GM12878 (cell line): ENCODE measurements at regions not wholly inside any gene's neighbourhood (a gene's known extent, or its start where the extent isn't known, plus 50 kb on each side); places are given as distances from the start of the nearest gene placed in this dataset.

Experiments used
- CBX5 ChIP-seq: sonication (generic); IDR thresholded peaks from 2 replicates; pipeline ENCODE4 v1.6.1; 2016; ENCODE audit warnings: low read depth, moderate library complexity, mild to moderate bottlenecking, inconsistent platforms
- FOXM1 ChIP-seq: IDR thresholded peaks from 2 replicates; pipeline ENCODE4 v1.6.1; 2012; ENCODE audit warnings: low read depth, mild to moderate bottlenecking, inconsistent platforms, low read length, moderate library complexity
- NR2C2 ChIP-seq: IDR thresholded peaks from 2 replicates; pipeline ENCODE4 v1.6.1; 2011; ENCODE audit warnings: borderline replicate concordance, low read depth; ENCODE audit not compliant: control insufficient read depth, insufficient read length
- PAX5 ChIP-seq: IDR thresholded peaks from 2 replicates; pipeline ENCODE4 v1.6.1; 2011; ENCODE audit warnings: low read depth, low read length, borderline replicate concordance
- RB1 ChIP-seq: fragments of 450-650 bp; formaldehyde crosslinking; IDR thresholded peaks from 2 replicates; pipeline ENCODE4 v1.6.1; 2017; ENCODE audit warnings: mild to moderate bottlenecking, borderline replicate concordance
- ZNF384 ChIP-seq: IDR thresholded peaks from 2 replicates; pipeline ENCODE4 v1.6.1; 2012; ENCODE audit warnings: low read depth, mild to moderate bottlenecking, low read length, improper control_type of control experiment, borderline replicate concordance
- TF ChIP-seq, protein P1 (sequence below): IDR thresholded peaks from 2 replicates; pipeline ENCODE4 v1.6.1; 2012; ENCODE audit warnings: mild to moderate bottlenecking, low read depth, low read length
- TF ChIP-seq, protein P2 (sequence below): IDR thresholded peaks from 2 replicates; pipeline ENCODE4 v1.6.1; 2012; ENCODE audit warnings: low read depth, low read length, improper control_type of control experiment
- TF ChIP-seq, protein P3 (sequence below), 3 experiments: IDR thresholded peaks in 2 of 3; conservative IDR thresholded peaks in 1 of 3; 2 replicates each; pipeline ENCODE4 v1.5.1; 2011; ENCODE audit warnings: low read depth in 3 of 3, low read length in 3 of 3, mild to moderate bottlenecking in 3 of 3, control low read depth in 2 of 3, moderate library complexity in 2 of 3, inconsistent platforms in 1 of 3, mixed read lengths in 1 of 3; ENCODE audit not compliant: control insufficient read depth in 2 of 3, insufficient read depth in 1 of 3; ENCODE audit errors: extremely low read depth in 1 of 3
- TF ChIP-seq, protein P4 (sequence below): IDR thresholded peaks from 2 replicates; pipeline ENCODE4 v1.6.1; 2012; ENCODE audit warnings: low read depth, low read length, improper control_type of control experiment
- TF ChIP-seq, protein P5 (sequence below): IDR thresholded peaks from 2 replicates; pipeline ENCODE4 v1.6.1; 2012; ENCODE audit warnings: low read length, inconsistent platforms
- TF ChIP-seq, protein P6 (sequence below): fragments of 450-650 bp; IDR thresholded peaks from 2 replicates; pipeline ENCODE4 v1.6.1; 2017; ENCODE audit warnings: mild to moderate bottlenecking, moderate library complexity

DNA sequence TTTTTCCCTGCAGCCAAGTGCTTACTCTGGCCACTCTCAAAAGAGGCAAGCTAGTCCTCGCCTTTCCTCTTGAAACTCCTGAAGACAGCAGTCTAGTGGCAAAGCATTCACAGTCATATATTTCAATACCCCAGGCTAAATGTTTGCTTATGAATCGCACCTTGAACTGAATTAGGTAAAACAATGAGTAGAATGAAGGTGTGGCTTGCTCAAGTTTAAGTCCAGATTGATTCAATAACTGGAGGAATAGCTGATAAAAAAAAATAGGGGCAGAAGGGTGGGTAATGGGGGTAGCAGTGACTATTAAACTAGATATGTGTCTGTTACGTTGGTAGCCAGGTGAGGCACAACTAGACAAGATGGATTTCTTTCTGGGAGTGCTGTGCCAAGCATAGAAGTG is 88.2 kb upstream of the EPB41L3 start:
- TF ChIP-seq, protein P1, sequence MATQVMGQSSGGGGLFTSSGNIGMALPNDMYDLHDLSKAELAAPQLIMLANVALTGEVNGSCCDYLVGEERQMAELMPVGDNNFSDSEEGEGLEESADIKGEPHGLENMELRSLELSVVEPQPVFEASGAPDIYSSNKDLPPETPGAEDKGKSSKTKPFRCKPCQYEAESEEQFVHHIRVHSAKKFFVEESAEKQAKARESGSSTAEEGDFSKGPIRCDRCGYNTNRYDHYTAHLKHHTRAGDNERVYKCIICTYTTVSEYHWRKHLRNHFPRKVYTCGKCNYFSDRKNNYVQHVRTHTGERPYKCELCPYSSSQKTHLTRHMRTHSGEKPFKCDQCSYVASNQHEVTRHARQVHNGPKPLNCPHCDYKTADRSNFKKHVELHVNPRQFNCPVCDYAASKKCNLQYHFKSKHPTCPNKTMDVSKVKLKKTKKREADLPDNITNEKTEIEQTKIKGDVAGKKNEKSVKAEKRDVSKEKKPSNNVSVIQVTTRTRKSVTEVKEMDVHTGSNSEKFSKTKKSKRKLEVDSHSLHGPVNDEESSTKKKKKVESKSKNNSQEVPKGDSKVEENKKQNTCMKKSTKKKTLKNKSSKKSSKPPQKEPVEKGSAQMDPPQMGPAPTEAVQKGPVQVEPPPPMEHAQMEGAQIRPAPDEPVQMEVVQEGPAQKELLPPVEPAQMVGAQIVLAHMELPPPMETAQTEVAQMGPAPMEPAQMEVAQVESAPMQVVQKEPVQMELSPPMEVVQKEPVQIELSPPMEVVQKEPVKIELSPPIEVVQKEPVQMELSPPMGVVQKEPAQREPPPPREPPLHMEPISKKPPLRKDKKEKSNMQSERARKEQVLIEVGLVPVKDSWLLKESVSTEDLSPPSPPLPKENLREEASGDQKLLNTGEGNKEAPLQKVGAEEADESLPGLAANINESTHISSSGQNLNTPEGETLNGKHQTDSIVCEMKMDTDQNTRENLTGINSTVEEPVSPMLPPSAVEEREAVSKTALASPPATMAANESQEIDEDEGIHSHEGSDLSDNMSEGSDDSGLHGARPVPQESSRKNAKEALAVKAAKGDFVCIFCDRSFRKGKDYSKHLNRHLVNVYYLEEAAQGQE: no peak
- TF ChIP-seq, protein P2, sequence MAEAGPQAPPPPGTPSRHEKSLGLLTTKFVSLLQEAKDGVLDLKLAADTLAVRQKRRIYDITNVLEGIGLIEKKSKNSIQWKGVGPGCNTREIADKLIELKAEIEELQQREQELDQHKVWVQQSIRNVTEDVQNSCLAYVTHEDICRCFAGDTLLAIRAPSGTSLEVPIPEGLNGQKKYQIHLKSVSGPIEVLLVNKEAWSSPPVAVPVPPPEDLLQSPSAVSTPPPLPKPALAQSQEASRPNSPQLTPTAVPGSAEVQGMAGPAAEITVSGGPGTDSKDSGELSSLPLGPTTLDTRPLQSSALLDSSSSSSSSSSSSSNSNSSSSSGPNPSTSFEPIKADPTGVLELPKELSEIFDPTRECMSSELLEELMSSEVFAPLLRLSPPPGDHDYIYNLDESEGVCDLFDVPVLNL: no peak
- TF ChIP-seq, protein P3, sequence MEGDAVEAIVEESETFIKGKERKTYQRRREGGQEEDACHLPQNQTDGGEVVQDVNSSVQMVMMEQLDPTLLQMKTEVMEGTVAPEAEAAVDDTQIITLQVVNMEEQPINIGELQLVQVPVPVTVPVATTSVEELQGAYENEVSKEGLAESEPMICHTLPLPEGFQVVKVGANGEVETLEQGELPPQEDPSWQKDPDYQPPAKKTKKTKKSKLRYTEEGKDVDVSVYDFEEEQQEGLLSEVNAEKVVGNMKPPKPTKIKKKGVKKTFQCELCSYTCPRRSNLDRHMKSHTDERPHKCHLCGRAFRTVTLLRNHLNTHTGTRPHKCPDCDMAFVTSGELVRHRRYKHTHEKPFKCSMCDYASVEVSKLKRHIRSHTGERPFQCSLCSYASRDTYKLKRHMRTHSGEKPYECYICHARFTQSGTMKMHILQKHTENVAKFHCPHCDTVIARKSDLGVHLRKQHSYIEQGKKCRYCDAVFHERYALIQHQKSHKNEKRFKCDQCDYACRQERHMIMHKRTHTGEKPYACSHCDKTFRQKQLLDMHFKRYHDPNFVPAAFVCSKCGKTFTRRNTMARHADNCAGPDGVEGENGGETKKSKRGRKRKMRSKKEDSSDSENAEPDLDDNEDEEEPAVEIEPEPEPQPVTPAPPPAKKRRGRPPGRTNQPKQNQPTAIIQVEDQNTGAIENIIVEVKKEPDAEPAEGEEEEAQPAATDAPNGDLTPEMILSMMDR (IDR thresholded peaks at IDR 0.05 in 2 of 3, conservative IDR thresholded peaks at IDR 0.05 in 1 of 3; ENCODE audit: control insufficient read depth in 2 of 3, extremely low read depth in 1 of 3, insufficient read depth in 1 of 3, low read depth in 3 of 3, low read length in 3 of 3): no peak
- TF ChIP-seq CBX5 (no peak), PAX5 (no peak), NR2C2 (no peak), ZNF384 (no peak), RB1 (no peak), FOXM1 (no peak)
- TF ChIP-seq, protein P4, sequence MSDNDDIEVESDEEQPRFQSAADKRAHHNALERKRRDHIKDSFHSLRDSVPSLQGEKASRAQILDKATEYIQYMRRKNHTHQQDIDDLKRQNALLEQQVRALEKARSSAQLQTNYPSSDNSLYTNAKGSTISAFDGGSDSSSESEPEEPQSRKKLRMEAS: no peak
- TF ChIP-seq, protein P5, sequence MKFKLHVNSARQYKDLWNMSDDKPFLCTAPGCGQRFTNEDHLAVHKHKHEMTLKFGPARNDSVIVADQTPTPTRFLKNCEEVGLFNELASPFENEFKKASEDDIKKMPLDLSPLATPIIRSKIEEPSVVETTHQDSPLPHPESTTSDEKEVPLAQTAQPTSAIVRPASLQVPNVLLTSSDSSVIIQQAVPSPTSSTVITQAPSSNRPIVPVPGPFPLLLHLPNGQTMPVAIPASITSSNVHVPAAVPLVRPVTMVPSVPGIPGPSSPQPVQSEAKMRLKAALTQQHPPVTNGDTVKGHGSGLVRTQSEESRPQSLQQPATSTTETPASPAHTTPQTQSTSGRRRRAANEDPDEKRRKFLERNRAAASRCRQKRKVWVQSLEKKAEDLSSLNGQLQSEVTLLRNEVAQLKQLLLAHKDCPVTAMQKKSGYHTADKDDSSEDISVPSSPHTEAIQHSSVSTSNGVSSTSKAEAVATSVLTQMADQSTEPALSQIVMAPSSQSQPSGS: no peak
- TF ChIP-seq, protein P6, sequence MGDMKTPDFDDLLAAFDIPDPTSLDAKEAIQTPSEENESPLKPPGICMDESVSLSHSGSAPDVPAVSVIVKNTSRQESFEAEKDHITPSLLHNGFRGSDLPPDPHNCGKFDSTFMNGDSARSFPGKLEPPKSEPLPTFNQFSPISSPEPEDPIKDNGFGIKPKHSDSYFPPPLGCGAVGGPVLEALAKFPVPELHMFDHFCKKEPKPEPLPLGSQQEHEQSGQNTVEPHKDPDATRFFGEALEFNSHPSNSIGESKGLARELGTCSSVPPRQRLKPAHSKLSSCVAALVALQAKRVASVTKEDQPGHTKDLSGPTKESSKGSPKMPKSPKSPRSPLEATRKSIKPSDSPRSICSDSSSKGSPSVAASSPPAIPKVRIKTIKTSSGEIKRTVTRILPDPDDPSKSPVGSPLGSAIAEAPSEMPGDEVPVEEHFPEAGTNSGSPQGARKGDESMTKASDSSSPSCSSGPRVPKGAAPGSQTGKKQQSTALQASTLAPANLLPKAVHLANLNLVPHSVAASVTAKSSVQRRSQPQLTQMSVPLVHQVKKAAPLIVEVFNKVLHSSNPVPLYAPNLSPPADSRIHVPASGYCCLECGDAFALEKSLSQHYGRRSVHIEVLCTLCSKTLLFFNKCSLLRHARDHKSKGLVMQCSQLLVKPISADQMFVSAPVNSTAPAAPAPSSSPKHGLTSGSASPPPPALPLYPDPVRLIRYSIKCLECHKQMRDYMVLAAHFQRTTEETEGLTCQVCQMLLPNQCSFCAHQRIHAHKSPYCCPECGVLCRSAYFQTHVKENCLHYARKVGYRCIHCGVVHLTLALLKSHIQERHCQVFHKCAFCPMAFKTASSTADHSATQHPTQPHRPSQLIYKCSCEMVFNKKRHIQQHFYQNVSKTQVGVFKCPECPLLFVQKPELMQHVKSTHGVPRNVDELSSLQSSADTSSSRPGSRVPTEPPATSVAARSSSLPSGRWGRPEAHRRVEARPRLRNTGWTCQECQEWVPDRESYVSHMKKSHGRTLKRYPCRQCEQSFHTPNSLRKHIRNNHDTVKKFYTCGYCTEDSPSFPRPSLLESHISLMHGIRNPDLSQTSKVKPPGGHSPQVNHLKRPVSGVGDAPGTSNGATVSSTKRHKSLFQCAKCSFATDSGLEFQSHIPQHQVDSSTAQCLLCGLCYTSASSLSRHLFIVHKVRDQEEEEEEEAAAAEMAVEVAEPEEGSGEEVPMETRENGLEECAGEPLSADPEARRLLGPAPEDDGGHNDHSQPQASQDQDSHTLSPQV: no peak
